Activated CD4-positive, alpha-beta T cell treated with anti-CD3 and anti-CD28 coated beads, Interleukin-2, amount 50 U/mL, for 4 hours (primary cell): ENCODE measurements at regions not wholly inside any gene's neighbourhood (a gene's known extent, or its start where the extent isn't known, plus 50 kb on each side); places are given as distances from the start of the nearest gene placed in this dataset.
"Not testable (repeated sequence)": the region's sequence is repeated elsewhere in the genome, so short reads cannot be mapped to it uniquely, and the experiment has no call there.

ENCODE experiments used
- DNase-seq, 2 experiments: peaks; one replicate each; pipeline ENCODE4 v3.0.0-alpha.2; 2020

GRCh38 chr13:23053711-23054110, 127.1 kb upstream of the SGCG start:
- not testable (repeated sequence) for DNase-seq

- no peak for DNase-seq
Observed at GRCh38 chr13:23059173-23059572, 121.6 kb upstream of the SGCG start.

GRCh38 chr13:23060959-23061358, 119.8 kb upstream of the SGCG start:
- DNase-seq, result no peak

- DNase-seq, result no peak
Observed at GRCh38 chr13:23067129-23067528, 113.7 kb upstream of the SGCG start.

- DNase-seq, result no peak
Observed at GRCh38 chr13:23069566-23069965, 111.2 kb upstream of the SGCG start.

GRCh38 chr13:23074075-23074828, 106.5 kb upstream of the SGCG start:
- no peak for DNase-seq

- no peak for DNase-seq
Observed at GRCh38 chr13:23081220-23081619, 99.6 kb upstream of the SGCG start.

- DNase-seq, result no peak
Observed at GRCh38 chr13:23081901-23082300, 98.9 kb upstream of the SGCG start.

GRCh38 chr13:23086968-23087623, 93.7 kb upstream of the SGCG start:
- DNase-seq, result no peak

GRCh38 chr13:23087880-23088279, 92.9 kb upstream of the SGCG start:
- no peak for DNase-seq

- DNase-seq, result no peak
Observed at GRCh38 chr13:23098161-23098907, 82.4 kb upstream of the SGCG start.

GRCh38 chr13:23105051-23105450, 75.7 kb upstream of the SGCG start:
- DNase-seq, result no peak

- DNase-seq, result no peak
Observed at GRCh38 chr13:23107665-23108064, 73.1 kb upstream of the SGCG start.

GRCh38 chr13:23119131-23119530, 61.6 kb upstream of the SGCG start:
- no peak for DNase-seq

GRCh38 chr13:23127540-23127939, 53.2 kb upstream of the SGCG start:
- DNase-seq, result not testable (repeated sequence)

GRCh38 chr13:23129331-23129730, 51.4 kb upstream of the SGCG start:
- DNase-seq, result no peak
